H9 (cell line): ENCODE measurements at regions not wholly inside any gene's neighbourhood (a gene's known extent, or its start where the extent isn't known, plus 50 kb on each side); places are given as distances from the start of the nearest gene placed in this dataset.

Experiments used
- DNase-seq: peaks from one replicate; pipeline ENCODE4 v3.0.0-alpha.2; 2017
- H2AFZ ChIP-seq: one replicate; pipeline ENCODE4 v1.6.1; 2013; ENCODE audit warnings: mild to moderate bottlenecking, low read length, control low read depth, moderate library complexity
- H2AK5ac ChIP-seq: 2 replicates; pipeline ENCODE4 v1.6.1; 2013; ENCODE audit warnings: low read length, control low read depth, mixed read lengths; ENCODE audit not compliant: insufficient read length
- H2BK120ac ChIP-seq: one replicate; pipeline ENCODE4 v1.6.1; 2013; ENCODE audit warnings: low read depth, mild to moderate bottlenecking, low read length, control low read depth, inconsistent platforms; ENCODE audit not compliant: poor library complexity, severe bottlenecking
- H2BK12ac ChIP-seq: 2 replicates; pipeline ENCODE4 v1.6.1; 2013; ENCODE audit warnings: low read length, control low read depth, mixed read lengths, low read depth; ENCODE audit not compliant: insufficient read length
- H2BK15ac ChIP-seq: 2 replicates; pipeline ENCODE4 v1.6.1; 2013; ENCODE audit warnings: low read depth, low read length, control low read depth
- H2BK20ac ChIP-seq: one replicate; pipeline ENCODE4 v1.6.1; 2013; ENCODE audit warnings: low read depth, mild to moderate bottlenecking, low read length, control low read depth, inconsistent platforms; ENCODE audit not compliant: poor library complexity, severe bottlenecking
- H2BK5ac ChIP-seq: 2 replicates; pipeline ENCODE4 v1.6.1; 2013; ENCODE audit warnings: low read length, control low read depth, mixed read lengths; ENCODE audit not compliant: insufficient read length
- H3K14ac ChIP-seq: 2 replicates; pipeline ENCODE4 v1.6.1; 2013; ENCODE audit warnings: low read length, control low read depth; ENCODE audit not compliant: insufficient read depth
- H3K18ac ChIP-seq: 2 replicates; pipeline ENCODE4 v1.6.1; 2013; ENCODE audit warnings: low read depth, mild to moderate bottlenecking, mixed read lengths, low read length, control low read depth; ENCODE audit not compliant: insufficient read length
- H3K23ac ChIP-seq: 2 replicates; pipeline ENCODE4 v1.6.1; 2013; ENCODE audit warnings: low read length, control low read depth, mixed read lengths, low read depth; ENCODE audit not compliant: insufficient read length
- H3K23me2 ChIP-seq: 2 replicates; pipeline ENCODE4 v1.6.1; 2013; ENCODE audit warnings: low read depth, mild to moderate bottlenecking, mixed read lengths, low read length, control low read depth; ENCODE audit not compliant: insufficient read length, poor library complexity, severe bottlenecking
- H3K27ac ChIP-seq: 2 replicates; pipeline ENCODE4 v1.5.1; 2013; ENCODE audit warnings: low read length, control low read depth, mixed read lengths, low read depth; ENCODE audit not compliant: insufficient read length
- H3K27me3 ChIP-seq: 2 replicates; pipeline ENCODE4 v1.6.1; 2013; ENCODE audit warnings: low read length, control low read depth, inconsistent platforms; ENCODE audit not compliant: insufficient read depth
- H3K4ac ChIP-seq: 2 replicates; pipeline ENCODE4 v1.6.1; 2013; ENCODE audit warnings: low read depth, mild to moderate bottlenecking, control low read depth, inconsistent platforms, low read length, moderate library complexity
- H3K4me1 ChIP-seq: 2 replicates; pipeline ENCODE4 v1.6.1; 2013; ENCODE audit warnings: low read length, control low read depth, inconsistent platforms; ENCODE audit not compliant: insufficient read depth
- H3K4me2 ChIP-seq: 2 replicates; pipeline ENCODE4 v1.6.1; 2013; ENCODE audit warnings: low read length, control low read depth, mixed read lengths; ENCODE audit not compliant: insufficient read length, insufficient read depth
- H3K56ac ChIP-seq: 2 replicates; pipeline ENCODE4 v1.6.1; 2013; ENCODE audit warnings: low read depth, mild to moderate bottlenecking, mixed read lengths, low read length, control low read depth; ENCODE audit not compliant: insufficient read length
- H3K79me1 ChIP-seq: 2 replicates; pipeline ENCODE4 v1.6.1; 2013; ENCODE audit warnings: low read depth, mild to moderate bottlenecking, moderate library complexity, low read length, control low read depth, inconsistent platforms; ENCODE audit not compliant: insufficient read depth, poor library complexity, severe bottlenecking
- H3K79me2 ChIP-seq: 2 replicates; pipeline ENCODE4 v1.6.1; 2013; ENCODE audit warnings: low read length, control low read depth, inconsistent platforms; ENCODE audit not compliant: insufficient read depth
- H3K9ac ChIP-seq: 2 replicates; pipeline ENCODE4 v1.6.1; 2013; ENCODE audit warnings: low read length, control low read depth, mixed read lengths; ENCODE audit not compliant: insufficient read length; ENCODE audit errors: extremely low read depth
- H3K9me3 ChIP-seq: one replicate; pipeline ENCODE4 v1.6.1; 2013; ENCODE audit warnings: low read depth, low read length, inconsistent platforms; ENCODE audit not compliant: control insufficient read depth
- H3T11ph ChIP-seq: one replicate; pipeline ENCODE4 v1.6.1; 2013; ENCODE audit warnings: mild to moderate bottlenecking, low read length, control low read depth, inconsistent platforms
- H4K20me1 ChIP-seq: one replicate; pipeline ENCODE4 v1.6.1; 2013; ENCODE audit not compliant: control insufficient read depth, insufficient read length, insufficient read depth
- H4K5ac ChIP-seq: 2 replicates; pipeline ENCODE4 v1.6.1; 2013; ENCODE audit warnings: low read depth, mild to moderate bottlenecking, mixed read lengths, low read length, control low read depth; ENCODE audit not compliant: insufficient read length
- H4K8ac ChIP-seq: replicated peaks from 2 replicates; pipeline ENCODE4 v1.6.1; 2013; ENCODE audit warnings: low read length, control low read depth, mixed read lengths, low read depth; ENCODE audit not compliant: insufficient read length
- H4K91ac ChIP-seq: 2 replicates; pipeline ENCODE4 v1.6.1; 2013; ENCODE audit warnings: low read depth, mild to moderate bottlenecking, moderate library complexity, mixed read lengths, low read length, control low read depth; ENCODE audit not compliant: insufficient read length
- H3K27ac Mint-ChIP-seq, 3 experiments: 2 replicates in 2 of 3; 3 replicates in 1 of 3; pipeline ENCODE4 v1.8.0; 2020 to 2021; ENCODE audit warnings: mixed read lengths in 3 of 3, mild to moderate bottlenecking in 1 of 3, moderate library complexity in 1 of 3
- H3K27me3 Mint-ChIP-seq: 2 replicates; pipeline ENCODE4 v1.8.0; 2021; ENCODE audit warnings: low read depth, mild to moderate bottlenecking, moderate library complexity, mixed read lengths
- H3K36me3 Mint-ChIP-seq, 3 experiments: 2 replicates in 2 of 3; 3 replicates in 1 of 3; pipeline ENCODE4 v1.8.0; 2020 to 2021; ENCODE audit warnings: low read depth in 3 of 3, mixed read lengths in 3 of 3; ENCODE audit not compliant: insufficient read depth in 1 of 3
- H3K4me1 Mint-ChIP-seq, 2 experiments: 2 replicates each; pipeline ENCODE4 v1.8.0; 2020; ENCODE audit warnings: mixed read lengths in 2 of 2
- H3K4me3 Mint-ChIP-seq, 2 experiments: 2 replicates in 1 of 2; 3 replicates in 1 of 2; pipeline ENCODE4 v1.8.0; 2020 to 2021; ENCODE audit warnings: mild to moderate bottlenecking in 2 of 2, mixed read lengths in 2 of 2, moderate library complexity in 1 of 2
- H3K9me3 Mint-ChIP-seq, 2 experiments: 2 replicates in 1 of 2; 3 replicates in 1 of 2; pipeline ENCODE4 v1.8.0; 2020; ENCODE audit warnings: mild to moderate bottlenecking in 2 of 2, mixed read lengths in 2 of 2, moderate library complexity in 1 of 2
- WGBS: extraction: QIAGEN DNeasy Blood & Tissue Kit; methylation state at CpG from one replicate; pipeline ENCODE4 v1.1.7; 2013; ENCODE audit warnings: missing lambda C conversion rate, low lambda C conversion rate, mixed read lengths; ENCODE audit not compliant: insufficient read length; ENCODE audit errors: extremely low coverage; 5-methylcytosine and 5-hydroxymethylcytosine counted together
- TF ChIP-seq, protein P1 (sequence below): fragments of 200-600 bp; sonication (generic); conservative IDR thresholded peaks from 3 replicates; pipeline ENCODE4 v1.8.0; 2021; ENCODE audit warnings: antibody characterized with exemption, mild to moderate bottlenecking

- WGBS = no CpG with 5 or more reads among the region's 6 CpGs
- H3K27me3 ChIP-seq = no peaks in the 10 kb centered on the region; the same call in 1 of the 2 replicates
- H3K4me2 ChIP-seq = no peak overlapping the region
- H3K27ac Mint-ChIP-seq = no peak overlapping the region
- peaks cover 3 to 6% of the 10 kb centered on the region in 2 experiments; a peak in 4 of 5 replicates for H3K9me3 Mint-ChIP-seq
- H3K18ac ChIP-seq = no peak overlapping the region
- no peak overlapping the region for H3K14ac ChIP-seq
- H3K4me1 Mint-ChIP-seq = no peaks in the 10 kb centered on the region
- H3K27ac ChIP-seq = no peak overlapping the region
- H3K9ac ChIP-seq = no peak overlapping the region
- peaks cover 0 to 4% (median 1%) of the 10 kb centered on the region in 3 experiments; a peak in 2 of 7 replicates for H3K36me3 Mint-ChIP-seq
- H3K4me3 Mint-ChIP-seq = no peak overlapping the region
- no peak for DNase-seq
- H3T11ph ChIP-seq = no peak overlapping the region
- H2AFZ ChIP-seq = no peak overlapping the region
- no peak overlapping the region for H2BK120ac ChIP-seq
- H2BK12ac ChIP-seq = no peak overlapping the region
- H3K79me1 ChIP-seq = no peaks in the 10 kb centered on the region
- no peaks in the 10 kb centered on the region for H3K27me3 Mint-ChIP-seq
- no peaks in the 10 kb centered on the region for H3K23me2 ChIP-seq
- no peak overlapping the region for H2AK5ac ChIP-seq
- no peaks in the 10 kb centered on the region for H3K9me3 ChIP-seq
- H4K5ac ChIP-seq = no peak overlapping the region
- H3K4ac ChIP-seq = no peak overlapping the region
- H3K23ac ChIP-seq = no peak overlapping the region
- no peak overlapping the region for H4K8ac ChIP-seq
- H2BK20ac ChIP-seq = no peak overlapping the region
- no peaks in the 10 kb centered on the region for H3K79me2 ChIP-seq
- no peak overlapping the region for H2BK15ac ChIP-seq
- H4K20me1 ChIP-seq = no peaks in the 10 kb centered on the region
- H3K56ac ChIP-seq = no peak overlapping the region
- H3K4me1 ChIP-seq = no peaks in the 10 kb centered on the region
- no peak overlapping the region for H4K91ac ChIP-seq
- no peak overlapping the region for H2BK5ac ChIP-seq
- TF ChIP-seq, protein P1, sequence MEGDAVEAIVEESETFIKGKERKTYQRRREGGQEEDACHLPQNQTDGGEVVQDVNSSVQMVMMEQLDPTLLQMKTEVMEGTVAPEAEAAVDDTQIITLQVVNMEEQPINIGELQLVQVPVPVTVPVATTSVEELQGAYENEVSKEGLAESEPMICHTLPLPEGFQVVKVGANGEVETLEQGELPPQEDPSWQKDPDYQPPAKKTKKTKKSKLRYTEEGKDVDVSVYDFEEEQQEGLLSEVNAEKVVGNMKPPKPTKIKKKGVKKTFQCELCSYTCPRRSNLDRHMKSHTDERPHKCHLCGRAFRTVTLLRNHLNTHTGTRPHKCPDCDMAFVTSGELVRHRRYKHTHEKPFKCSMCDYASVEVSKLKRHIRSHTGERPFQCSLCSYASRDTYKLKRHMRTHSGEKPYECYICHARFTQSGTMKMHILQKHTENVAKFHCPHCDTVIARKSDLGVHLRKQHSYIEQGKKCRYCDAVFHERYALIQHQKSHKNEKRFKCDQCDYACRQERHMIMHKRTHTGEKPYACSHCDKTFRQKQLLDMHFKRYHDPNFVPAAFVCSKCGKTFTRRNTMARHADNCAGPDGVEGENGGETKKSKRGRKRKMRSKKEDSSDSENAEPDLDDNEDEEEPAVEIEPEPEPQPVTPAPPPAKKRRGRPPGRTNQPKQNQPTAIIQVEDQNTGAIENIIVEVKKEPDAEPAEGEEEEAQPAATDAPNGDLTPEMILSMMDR = no peak
Measured at GRCh38 chr10:65778753-65779152, 1147.1 kb upstream of the LRRTM3 start.
